AG10803 (cell line): ENCODE measurements at regions not wholly inside any gene's neighbourhood (a gene's known extent, or its start where the extent isn't known, plus 50 kb on each side); places are given as distances from the start of the nearest gene placed in this dataset.

Experiments
- DNase-seq: peaks from one replicate; pipeline ENCODE4 v3.0.0; 2010; ENCODE audit warnings: low read depth
- H3K4me3 ChIP-seq: 2 replicates; pipeline ENCODE4 v1.5.1; 2011; ENCODE audit warnings: mild to moderate bottlenecking, low read length, control low read depth
- CTCF ChIP-seq: conservative IDR thresholded peaks from 2 replicates; pipeline ENCODE4 v1.5.1; 2011; ENCODE audit warnings: mild to moderate bottlenecking, low read length, control low read depth, inconsistent platforms

- no peak for TF ChIP-seq CTCF
- no peak overlapping the region for H3K4me3 ChIP-seq
These were observed 1125.3 kb downstream of the LRFN5 start for GRCh38 chr14:42732005-42732404.

GRCh38 chr14:42731480-42731879, 1124.8 kb downstream of the LRFN5 start:
- DNase-seq = no peak
- no peak overlapping the region for H3K4me3 ChIP-seq
- TF ChIP-seq CTCF = no peak

More at GRCh38 chr14:42732005-42732404, 1125.3 kb downstream of the LRFN5 start:
- DNase-seq = no peak

- no peak for DNase-seq
- TF ChIP-seq CTCF = no peak
- no peak overlapping the region for H3K4me3 ChIP-seq
These were observed 1123.0 kb downstream of the LRFN5 start for GRCh38 chr14:42729681-42730080.

GRCh38 chr14:42719391-42719790, 1112.7 kb downstream of the LRFN5 start:
- TF ChIP-seq CTCF = no peak
- no peak for DNase-seq
- H3K4me3 ChIP-seq = no peak overlapping the region

- no peak overlapping the region for H3K4me3 ChIP-seq
- no peak for TF ChIP-seq CTCF
- DNase-seq = no peak
These were observed 1108.6 kb downstream of the LRFN5 start for GRCh38 chr14:42715316-42715715.

- DNase-seq = no peak
- TF ChIP-seq CTCF = no peak
- H3K4me3 ChIP-seq = no peak overlapping the region
These were observed 1103.4 kb downstream of the LRFN5 start for GRCh38 chr14:42710071-42710470.

GRCh38 chr14:42703501-42703900, 1096.8 kb downstream of the LRFN5 start:
- H3K4me3 ChIP-seq = no peak overlapping the region
- DNase-seq = no peak
- no peak for TF ChIP-seq CTCF
